Naive B cell (primary cell): ENCODE measurements at regions not wholly inside any gene's neighbourhood (a gene's known extent, or its start where the extent isn't known, plus 50 kb on each side); places are given as distances from the start of the nearest gene placed in this dataset.
"Not testable (repeated sequence)": the region's sequence is repeated elsewhere in the genome, so short reads cannot be mapped to it uniquely, and the experiment has no call there.

Source experiments
- ATAC-seq, 2 donors: fragments of 150-1000 bp; cut with Tn5 transposase; 2 replicates each; pipeline ENCODE4 v1.10.0; 2021; ENCODE audit warnings: low read depth in 2 of 2, mild to moderate bottlenecking in 2 of 2, moderate library complexity in 2 of 2
- DNase-seq: peaks from one replicate; pipeline ENCODE4 v3.0.0; 2022
- H3K27ac Mint-ChIP-seq, 6 donors: one replicate each; pipeline ENCODE4 v1.8.0; 2020 to 2022; ENCODE audit warnings: mild to moderate bottlenecking in 6 of 6, mixed read lengths in 6 of 6, moderate library complexity in 5 of 6, inconsistent platforms in 2 of 6
- H3K27me3 Mint-ChIP-seq, 3 donors: one replicate each; pipeline ENCODE4 v1.8.0; 2021 to 2022; ENCODE audit warnings: mixed read lengths in 3 of 3, mild to moderate bottlenecking in 1 of 3
- H3K36me3 Mint-ChIP-seq, 2 donors: one replicate each; pipeline ENCODE4 v1.8.0; 2020 to 2022; ENCODE audit warnings: mixed read lengths in 2 of 2, inconsistent platforms in 1 of 2, mild to moderate bottlenecking in 1 of 2
- H3K4me1 Mint-ChIP-seq, 3 donors: one replicate each; pipeline ENCODE4 v1.8.0; 2020 to 2022; ENCODE audit warnings: mixed read lengths in 3 of 3, inconsistent platforms in 1 of 3, mild to moderate bottlenecking in 1 of 3, moderate library complexity in 1 of 3
- H3K4me3 Mint-ChIP-seq, 8 donors: one replicate each; pipeline ENCODE4 v1.8.0; 2020 to 2022; ENCODE audit warnings: mild to moderate bottlenecking in 8 of 8, mixed read lengths in 8 of 8, moderate library complexity in 8 of 8, inconsistent platforms in 2 of 8
- H3K9me3 Mint-ChIP-seq, 7 donors: one replicate each; pipeline ENCODE4 v1.8.0; 2020 to 2022; ENCODE audit warnings: mixed read lengths in 7 of 7, mild to moderate bottlenecking in 5 of 7, inconsistent platforms in 2 of 7, moderate library complexity in 1 of 7

DNA sequence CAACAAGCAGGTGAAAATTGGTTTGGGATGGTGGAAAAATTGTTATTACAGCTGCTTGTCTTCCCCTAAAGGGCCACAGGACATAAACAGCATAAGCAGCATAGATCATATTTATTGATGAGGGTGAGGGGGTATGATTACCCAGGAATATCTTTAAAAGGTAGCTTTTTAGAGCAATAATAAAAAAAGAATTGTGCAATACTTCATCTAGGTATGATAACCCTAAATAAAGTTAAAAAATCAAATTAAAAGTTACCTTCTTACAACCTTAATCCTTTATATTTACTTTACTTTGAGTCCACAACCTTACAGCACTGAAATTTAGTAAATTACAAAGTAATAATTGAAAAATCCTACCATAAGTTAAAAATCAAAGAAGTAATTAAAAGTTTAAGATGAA, 653.3 kb upstream of the RGS18 start:
- Mint-ChIP-seq H3K9me3 (peaks cover 0 to 2% (median 0%) of the 10 kb centered on the region in 7 donors), H3K36me3 (no peaks in the 10 kb centered on the region), H3K4me3 (no peak overlapping the region), H3K4me1 (no peaks in the 10 kb centered on the region), H3K27me3 (no peaks in the 10 kb centered on the region), H3K27ac (no peak overlapping the region)
- ATAC-seq (no peak), DNase-seq (no peak)

DNA sequence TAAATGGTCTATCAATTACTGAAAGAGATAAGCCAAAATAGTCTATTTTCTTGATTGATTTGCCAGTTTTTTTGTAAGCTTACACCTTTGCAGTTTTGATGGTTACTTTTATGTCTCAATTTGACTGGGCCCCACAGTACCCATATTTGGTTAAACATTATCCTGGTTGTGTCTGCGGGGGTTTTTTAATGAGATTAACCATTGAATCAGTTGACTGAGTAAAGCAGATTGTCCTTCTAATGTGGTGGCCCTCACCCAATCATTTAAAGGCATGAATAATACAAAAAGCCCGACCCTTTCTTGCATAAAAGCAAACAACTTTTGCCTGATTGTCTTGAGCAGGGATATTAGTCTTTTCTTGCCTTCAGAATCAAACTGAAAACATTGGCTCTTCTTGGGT, 650.0 kb upstream of the RGS18 start:
- ATAC-seq (no peak), DNase-seq (no peak)
- Mint-ChIP-seq H3K9me3 (peaks cover 0 to 8% (median 4%) of the 10 kb centered on the region in 7 donors), H3K36me3 (no peaks in the 10 kb centered on the region), H3K4me1 (no peaks in the 10 kb centered on the region), H3K4me3 (no peak overlapping the region), H3K27ac (no peak overlapping the region), H3K27me3 (no peaks in the 10 kb centered on the region)

DNA sequence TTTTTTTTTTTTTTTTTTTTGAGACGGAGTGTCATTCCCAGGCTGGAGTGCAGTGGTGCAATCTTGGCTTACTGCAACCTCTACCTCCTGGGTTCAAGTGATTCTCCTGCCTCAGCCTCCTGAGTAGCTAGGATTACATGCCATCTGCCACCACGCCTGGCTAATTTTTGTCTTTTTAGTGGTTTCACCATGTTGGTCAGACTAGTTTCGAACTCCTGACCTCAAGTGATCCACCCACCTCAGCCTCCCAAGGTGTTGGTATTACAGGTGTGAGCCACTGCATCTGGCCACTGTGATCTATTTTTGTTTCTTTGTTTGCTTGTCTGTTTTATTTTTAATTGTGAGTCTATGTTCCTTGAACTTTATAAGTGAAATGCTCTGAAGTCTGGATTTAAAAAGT, 646.8 kb upstream of the RGS18 start:
- H3K27me3 Mint-ChIP-seq, H3K27ac Mint-ChIP-seq, ATAC-seq, H3K36me3 Mint-ChIP-seq, H3K4me1 Mint-ChIP-seq, H3K4me3 Mint-ChIP-seq, DNase-seq: not testable (repeated sequence)
- peaks cover 2 to 13% (median 7%) of the 10 kb centered on the region in 7 donors for H3K9me3 Mint-ChIP-seq

DNA sequence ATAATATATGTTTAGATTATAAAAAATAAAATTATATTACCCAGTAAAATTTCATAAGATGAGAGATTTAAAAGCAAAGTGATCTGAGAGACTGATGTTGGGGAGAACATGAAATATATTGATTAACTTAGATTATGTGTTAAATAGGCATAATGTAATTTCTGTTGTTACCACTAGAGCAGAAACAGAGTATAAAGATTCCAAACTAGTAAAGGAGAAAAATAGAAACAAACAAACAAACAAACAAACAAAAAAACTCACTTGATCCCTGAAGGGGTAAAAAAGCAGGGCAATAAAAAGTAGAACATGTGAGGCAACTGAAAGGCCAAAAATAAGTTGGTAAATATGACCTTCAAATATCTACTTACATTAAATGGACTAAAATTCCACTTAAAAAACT, 640.4 kb upstream of the RGS18 start:
- Mint-ChIP-seq H3K9me3 (peaks cover 0 to 9% (median 4%) of the 10 kb centered on the region in 7 donors), H3K4me3 (no peak overlapping the region), H3K27me3 (no peaks in the 10 kb centered on the region), H3K36me3 (no peaks in the 10 kb centered on the region), H3K4me1 (no peaks in the 10 kb centered on the region), H3K27ac (no peak overlapping the region)
- ATAC-seq: no peak
- DNase-seq: no peak

DNA sequence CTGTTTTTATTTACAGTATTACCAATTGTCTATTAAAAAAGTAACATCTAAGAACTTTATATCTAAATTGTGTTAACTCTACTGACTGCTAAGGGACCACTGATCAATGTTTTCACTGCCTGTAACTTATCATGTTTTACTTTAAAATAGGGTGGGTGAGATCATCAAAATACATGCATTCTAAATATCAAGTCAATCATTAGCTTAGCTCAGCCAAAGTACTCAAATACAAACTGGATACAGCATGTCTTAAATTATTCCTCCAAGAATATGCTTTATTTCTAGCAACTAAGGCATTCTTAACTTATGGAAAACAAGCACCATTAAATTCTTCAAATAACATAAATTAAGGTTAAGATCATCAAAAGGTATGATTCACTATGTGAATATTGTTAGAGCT, 638.7 kb upstream of the RGS18 start:
- peaks cover 0 to 4% (median 0%) of the 10 kb centered on the region in 7 donors for H3K9me3 Mint-ChIP-seq
- ATAC-seq (no peak), DNase-seq (no peak)
- H3K4me3 Mint-ChIP-seq: no peak overlapping the region
- H3K4me1 Mint-ChIP-seq: no peaks in the 10 kb centered on the region
- H3K27me3 Mint-ChIP-seq: no peaks in the 10 kb centered on the region
- no peaks in the 10 kb centered on the region for H3K36me3 Mint-ChIP-seq
- H3K27ac Mint-ChIP-seq: no peak overlapping the region

DNA sequence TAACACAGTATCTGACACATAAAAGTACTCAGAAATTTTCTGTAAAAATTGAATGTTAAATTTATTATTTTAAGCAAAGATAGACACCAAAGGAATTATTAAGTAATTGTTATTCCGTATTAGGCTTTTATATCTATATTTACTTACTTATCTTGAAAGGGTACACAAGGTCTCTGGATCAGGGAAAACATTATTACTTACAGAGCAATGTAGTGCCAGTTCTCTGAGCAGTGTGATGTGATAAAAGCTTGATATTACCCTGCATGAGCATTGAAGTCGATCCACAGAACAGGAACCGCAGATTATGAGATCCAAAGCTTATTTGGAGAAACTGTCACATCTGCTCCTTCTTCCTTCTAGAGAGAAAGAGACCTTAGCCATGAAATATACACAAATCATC, 637.9 kb upstream of the RGS18 start:
- Mint-ChIP-seq H3K27ac (no peak overlapping the region), H3K27me3 (no peaks in the 10 kb centered on the region), H3K36me3 (no peaks in the 10 kb centered on the region), H3K9me3 (peaks cover 0 to 7% (median 2%) of the 10 kb centered on the region in 7 donors), H3K4me3 (no peak overlapping the region), H3K4me1 (no peaks in the 10 kb centered on the region)
- DNase-seq (no peak), ATAC-seq (no peak)

DNA sequence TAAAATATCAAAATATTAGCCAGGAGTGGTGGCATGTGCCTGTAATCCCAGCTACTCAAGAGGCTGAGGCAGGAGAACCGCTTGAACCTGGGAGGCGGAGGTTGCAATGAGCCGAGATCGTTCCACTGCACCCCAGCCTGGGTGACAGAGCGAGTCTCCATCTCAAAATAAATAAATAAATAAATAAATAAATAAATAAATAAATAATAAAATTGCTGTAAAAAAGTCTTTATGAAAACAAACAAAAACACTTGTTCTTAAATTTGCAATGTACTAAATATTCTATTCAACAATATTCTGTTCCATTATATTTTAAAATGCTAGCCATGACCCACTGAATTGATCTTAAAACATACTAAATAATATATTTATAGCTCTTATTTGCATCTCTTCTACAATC, 632.3 kb upstream of the RGS18 start:
- not testable (repeated sequence) for DNase-seq, H3K27ac Mint-ChIP-seq, H3K9me3 Mint-ChIP-seq, ATAC-seq, H3K27me3 Mint-ChIP-seq, H3K4me3 Mint-ChIP-seq, H3K36me3 Mint-ChIP-seq, H3K4me1 Mint-ChIP-seq

DNA sequence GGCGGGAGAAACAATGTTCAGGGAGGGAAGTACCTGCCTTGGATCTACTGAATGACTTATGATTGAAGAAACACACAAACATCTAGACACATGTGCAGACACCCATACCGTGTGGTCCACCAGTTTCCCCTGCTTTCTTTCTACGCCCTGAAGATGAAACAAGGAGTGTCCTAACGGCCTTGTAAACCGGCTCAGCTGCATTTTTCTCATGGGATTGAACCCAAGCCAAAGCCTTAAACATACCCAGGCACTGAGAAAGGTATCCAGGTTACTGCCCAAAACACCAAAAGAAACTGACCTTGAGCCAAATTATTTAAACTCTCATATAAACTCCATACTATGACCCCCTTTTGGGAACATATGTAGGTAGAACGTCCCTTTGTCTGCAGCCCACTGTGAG, 630.0 kb upstream of the RGS18 start:
- DNase-seq: no peak
- no peaks in the 10 kb centered on the region for H3K4me1 Mint-ChIP-seq
- H3K36me3 Mint-ChIP-seq: no peaks in the 10 kb centered on the region
- H3K27ac Mint-ChIP-seq: no peak overlapping the region
- no peak overlapping the region for H3K4me3 Mint-ChIP-seq
- no peaks in the 10 kb centered on the region for H3K27me3 Mint-ChIP-seq
- H3K9me3 Mint-ChIP-seq: peaks cover 0 to 8% (median 0%) of the 10 kb centered on the region in 7 donors
- no peak for ATAC-seq

DNA sequence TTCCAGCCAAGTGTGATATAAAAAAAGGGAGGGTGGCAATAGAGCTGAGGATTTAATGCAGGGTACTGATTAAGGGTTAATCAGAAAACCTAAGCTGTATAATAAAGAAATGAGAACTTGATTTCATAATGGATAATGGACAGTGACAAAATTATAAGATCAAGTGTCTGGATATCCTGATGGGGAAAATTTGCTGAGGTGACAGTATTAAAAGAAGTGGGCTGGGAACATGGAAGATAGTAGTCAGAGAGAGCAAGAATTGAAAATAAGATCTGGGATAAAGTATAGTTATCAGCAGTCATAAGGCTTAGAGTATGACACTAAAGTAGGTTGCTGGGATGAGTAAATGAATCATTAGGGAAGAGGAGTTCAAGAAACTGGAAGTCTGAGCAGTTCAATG, 627.3 kb upstream of the RGS18 start:
- Mint-ChIP-seq H3K27ac (no peak overlapping the region), H3K4me3 (no peak overlapping the region)

DNA sequence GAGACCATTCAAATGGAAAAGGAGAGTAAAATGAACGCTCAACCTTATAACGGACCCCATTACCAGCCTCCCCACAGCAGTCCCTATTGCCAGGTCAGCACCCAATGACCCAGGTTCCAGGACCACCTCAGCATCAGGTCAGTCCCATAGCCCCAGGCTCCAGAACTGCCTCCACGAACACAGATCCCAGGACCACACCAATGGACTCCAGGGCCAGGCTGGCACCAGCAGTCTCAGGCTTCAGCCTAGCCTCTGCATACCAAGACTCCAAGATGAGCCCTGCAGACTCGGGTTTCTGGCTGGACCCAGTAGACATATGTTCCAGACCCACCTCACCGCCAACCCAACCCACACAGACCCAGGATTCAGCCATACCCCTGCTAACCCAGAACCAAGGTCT, 625.0 kb upstream of the RGS18 start:
- ATAC-seq (no peak), DNase-seq (no peak)
- Mint-ChIP-seq H3K4me1 (no peaks in the 10 kb centered on the region), H3K4me3 (no peak overlapping the region), H3K27ac (no peak overlapping the region), H3K9me3 (peaks cover 0 to 10% (median 3%) of the 10 kb centered on the region in 7 donors), H3K27me3 (no peaks in the 10 kb centered on the region), H3K36me3 (no peaks in the 10 kb centered on the region)

More for the DNA sequence above, 627.3 kb upstream of the RGS18 start:
- Mint-ChIP-seq H3K27me3 (no peaks in the 10 kb centered on the region), H3K36me3 (no peaks in the 10 kb centered on the region), H3K4me1 (no peaks in the 10 kb centered on the region), H3K9me3 (peaks cover 0 to 9% (median 0%) of the 10 kb centered on the region in 7 donors)
- ATAC-seq (no peak), DNase-seq (no peak)

DNA sequence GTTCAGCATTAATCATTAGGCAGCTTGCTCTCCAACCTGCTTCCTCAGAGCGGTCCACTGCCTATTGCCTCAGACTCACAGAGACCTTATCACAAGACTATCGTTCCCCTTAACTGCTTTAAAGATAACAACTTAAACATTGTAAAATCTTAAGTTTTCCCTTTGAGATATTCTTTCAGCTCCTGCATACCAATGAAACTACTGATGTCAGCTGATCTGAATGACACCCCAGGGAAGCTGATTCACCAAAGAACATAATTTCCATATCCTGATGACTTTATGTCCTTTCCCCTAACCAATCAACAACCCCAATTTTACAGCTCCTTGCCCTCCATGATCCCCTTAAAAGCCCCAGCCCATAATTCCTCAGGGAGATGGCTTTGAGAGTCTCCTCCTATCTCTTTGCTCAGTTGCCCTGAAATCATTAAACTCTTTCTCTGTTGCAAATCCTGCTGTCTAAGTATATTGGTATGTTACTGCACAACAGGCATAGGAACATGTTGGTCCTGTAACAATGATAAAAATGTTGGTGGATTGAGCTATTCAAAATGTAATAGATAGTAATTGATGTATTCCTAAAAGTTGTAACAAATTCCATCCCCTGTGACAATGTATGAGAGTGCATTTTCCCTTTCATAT, 621.4 kb upstream of the RGS18 start:
- H3K4me1 Mint-ChIP-seq: no peaks in the 10 kb centered on the region
- no peaks in the 10 kb centered on the region for H3K27me3 Mint-ChIP-seq
- H3K4me3 Mint-ChIP-seq: no peak overlapping the region
- H3K36me3 Mint-ChIP-seq: no peaks in the 10 kb centered on the region
- peaks cover 0 to 10% (median 3%) of the 10 kb centered on the region in 7 donors for H3K9me3 Mint-ChIP-seq
- no peak overlapping the region for H3K27ac Mint-ChIP-seq
- DNase-seq (no peak), ATAC-seq (no peak)

DNA sequence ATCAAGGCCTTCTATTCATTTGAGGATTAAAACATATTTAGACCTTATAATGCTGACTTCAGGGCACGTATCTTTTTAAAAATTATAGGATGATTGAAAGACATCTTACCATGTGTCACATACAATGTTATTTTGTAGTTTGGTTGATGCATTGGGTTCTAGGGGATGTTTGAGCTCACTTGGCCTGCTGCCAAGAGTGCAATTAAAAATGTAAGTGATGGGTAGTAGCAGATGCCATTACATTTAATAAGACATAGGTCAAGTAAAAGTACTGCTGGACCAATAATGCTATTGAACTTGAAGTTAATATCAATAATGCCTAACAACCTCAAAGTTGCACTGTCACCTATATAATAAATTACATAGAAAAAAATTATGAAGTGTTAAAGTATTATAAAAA, 616.5 kb upstream of the RGS18 start:
- ATAC-seq: no peak
- Mint-ChIP-seq H3K4me3 (no peak overlapping the region), H3K9me3 (peaks cover 0 to 5% (median 4%) of the 10 kb centered on the region in 7 donors), H3K27ac (no peak overlapping the region), H3K27me3 (no peaks in the 10 kb centered on the region), H3K36me3 (no peaks in the 10 kb centered on the region), H3K4me1 (no peaks in the 10 kb centered on the region)
- no peak for DNase-seq

DNA sequence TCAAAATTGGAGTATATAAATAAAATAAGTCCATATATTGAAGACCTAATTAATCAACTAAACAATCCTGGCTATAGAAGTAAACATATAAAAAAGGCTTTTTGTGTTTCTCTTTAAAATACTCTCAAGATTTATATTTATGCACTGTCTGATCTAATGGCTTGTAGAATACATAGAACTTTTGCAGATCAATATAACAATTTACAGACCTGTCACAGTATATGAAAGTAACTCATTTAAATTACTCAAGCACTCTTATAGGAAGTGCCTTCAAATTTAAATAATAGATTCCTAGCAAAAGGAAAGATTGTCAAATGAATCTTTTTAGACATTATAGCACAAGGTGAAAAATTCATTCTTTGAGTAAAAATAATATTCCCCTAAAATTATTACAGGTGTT, 615.8 kb upstream of the RGS18 start:
- no peak for DNase-seq
- no peak for ATAC-seq
- H3K27me3 Mint-ChIP-seq: no peaks in the 10 kb centered on the region
- no peak overlapping the region for H3K27ac Mint-ChIP-seq
- no peaks in the 10 kb centered on the region for H3K36me3 Mint-ChIP-seq
- H3K4me3 Mint-ChIP-seq: no peak overlapping the region
- H3K9me3 Mint-ChIP-seq: peaks cover 0 to 5% (median 2%) of the 10 kb centered on the region in 7 donors
- H3K4me1 Mint-ChIP-seq: no peaks in the 10 kb centered on the region

DNA sequence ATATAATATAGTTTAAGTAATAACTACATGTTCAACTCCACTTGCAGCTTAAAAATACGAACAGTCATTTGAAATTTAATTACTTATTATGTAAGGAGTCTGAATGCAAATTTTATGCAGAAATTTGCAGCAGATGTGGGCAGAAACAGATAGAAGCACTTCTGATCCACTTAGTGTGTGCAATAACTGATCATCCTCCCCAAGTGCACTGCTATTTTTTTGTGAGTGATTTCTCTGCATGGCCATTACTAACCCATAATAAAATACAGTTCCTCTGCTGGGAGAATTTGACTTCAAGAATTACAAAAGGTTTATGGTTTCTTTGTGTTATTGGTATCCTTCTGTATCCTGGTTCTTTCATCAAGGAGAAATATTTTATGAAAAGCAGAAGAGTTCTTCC, 611.5 kb upstream of the RGS18 start:
- Mint-ChIP-seq H3K27me3 (no peaks in the 10 kb centered on the region), H3K27ac (no peak overlapping the region), H3K9me3 (peaks cover 0 to 13% (median 2%) of the 10 kb centered on the region in 7 donors), H3K4me1 (no peaks in the 10 kb centered on the region), H3K36me3 (no peaks in the 10 kb centered on the region), H3K4me3 (no peak overlapping the region)
- DNase-seq: no peak
- ATAC-seq: no peak

DNA sequence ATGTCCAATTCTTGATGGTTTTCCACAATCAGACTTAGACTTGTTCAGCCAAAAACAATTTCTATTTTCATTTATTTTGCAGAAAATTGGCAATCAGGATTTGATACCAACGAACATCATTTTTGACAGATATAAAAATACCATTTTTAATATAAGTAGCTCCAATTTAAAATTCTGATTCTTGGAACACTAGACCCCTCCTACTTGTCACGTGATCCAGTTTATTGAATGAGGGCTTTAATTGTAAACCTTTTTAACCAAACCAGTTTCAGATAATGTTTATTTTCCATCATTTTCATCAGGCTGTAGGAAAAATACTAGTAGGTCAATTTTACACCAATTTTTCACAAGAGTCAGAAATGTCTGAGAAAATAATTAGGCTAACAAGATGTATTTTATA, 607.2 kb upstream of the RGS18 start:
- no peak overlapping the region for H3K4me3 Mint-ChIP-seq
- peaks cover 0 to 13% (median 2%) of the 10 kb centered on the region in 7 donors for H3K9me3 Mint-ChIP-seq
- no peaks in the 10 kb centered on the region for H3K27me3 Mint-ChIP-seq
- H3K27ac Mint-ChIP-seq: no peak overlapping the region
- no peak for ATAC-seq
- no peak for DNase-seq
- H3K36me3 Mint-ChIP-seq: no peaks in the 10 kb centered on the region
- no peaks in the 10 kb centered on the region for H3K4me1 Mint-ChIP-seq
